ENCODE measurements at regions not wholly inside any gene's neighbourhood (a gene's known extent, or its start where the extent isn't known, plus 50 kb on each side); places are given as distances from the start of the nearest gene placed in this dataset.
"Not testable (repeated sequence)": the region's sequence is repeated elsewhere in the genome, so short reads cannot be mapped to it uniquely, and the experiment has no call there.

- DNase-seq (ENCODE audit: extremely low spot score in 2 of 2), result no peak
- peaks cover 8% of the 10 kb centered on the region for H3K4me1 ChIP-seq
- H3K27ac ChIP-seq, result no peak overlapping the region
- intact Hi-C loops (cut with DNase I), result no loop called here
- no peak overlapping the region for H3K4me3 ChIP-seq
- no peaks in the 10 kb centered on the region for H3K36me3 ChIP-seq
- H3K9me3 ChIP-seq, result peaks cover 10% of the 10 kb centered on the region
- TF ChIP-seq POLR2A (IDR thresholded peaks at IDR 0.05) (no peak), POLR2AphosphoS5 (IDR thresholded peaks at IDR 0.05; ENCODE audit: insufficient read depth in 1 of 2, low read depth in 1 of 2) (no peak)
- no peaks in the 10 kb centered on the region for H3K27me3 ChIP-seq
Measured at GRCh38 chr12:124217508-124218242, 77.2 kb upstream of the RFLNA start.

GRCh38 chr12:124218243-124218560 is 76.7 kb upstream of the RFLNA start:
- DNase-seq (ENCODE audit: extremely low spot score in 2 of 2), result no peak

GRCh38 chr12:124218650-124219049 is 76.2 kb upstream of the RFLNA start:
- H3K36me3 ChIP-seq; H3K27me3 ChIP-seq; intact Hi-C loops (cut with DNase I); H3K4me1 ChIP-seq; DNase-seq (ENCODE audit: extremely low spot score in 2 of 2); H3K27ac ChIP-seq; H3K4me3 ChIP-seq: not testable (repeated sequence)
- H3K9me3 ChIP-seq, result peaks cover 10% of the 10 kb centered on the region

More at GRCh38 chr12:124218243-124218560, 76.7 kb upstream of the RFLNA start:
- no peaks in the 10 kb centered on the region for H3K27me3 ChIP-seq
- H3K4me3 ChIP-seq, result no peak overlapping the region
- H3K4me1 ChIP-seq, result peaks cover 8% of the 10 kb centered on the region
- no peak overlapping the region for H3K27ac ChIP-seq
- intact Hi-C loops (cut with DNase I), result no loop called here
- H3K36me3 ChIP-seq, result no peaks in the 10 kb centered on the region
- TF ChIP-seq POLR2A (IDR thresholded peaks at IDR 0.05) (no peak), POLR2AphosphoS5 (IDR thresholded peaks at IDR 0.05; ENCODE audit: insufficient read depth in 1 of 2, low read depth in 1 of 2) (no peak), CTCF (IDR thresholded peaks at IDR 0.05) (no peak)
- peaks cover 10% of the 10 kb centered on the region for H3K9me3 ChIP-seq

- peaks cover 5% of the 10 kb centered on the region for H3K4me1 ChIP-seq
- intact Hi-C loops (cut with DNase I), result no loop called here
- no peaks in the 10 kb centered on the region for H3K36me3 ChIP-seq
- DNase-seq (ENCODE audit: extremely low spot score in 2 of 2), result no peak
- no peak overlapping the region for H3K4me3 ChIP-seq
- TF ChIP-seq CTCF (IDR thresholded peaks at IDR 0.05) (no peak), POLR2AphosphoS5 (IDR thresholded peaks at IDR 0.05; ENCODE audit: insufficient read depth in 1 of 2, low read depth in 1 of 2) (no peak), POLR2A (IDR thresholded peaks at IDR 0.05) (no peak)
- H3K9me3 ChIP-seq, result no peaks in the 10 kb centered on the region
- H3K27ac ChIP-seq, result no peak overlapping the region
- H3K27me3 ChIP-seq, result no peaks in the 10 kb centered on the region
Measured at GRCh38 chr12:124222368-124223245, 72.3 kb upstream of the RFLNA start.

GRCh38 chr12:124223733-124224138 is 71.2 kb upstream of the RFLNA start:
- DNase-seq (ENCODE audit: extremely low spot score in 2 of 2); H3K9me3 ChIP-seq; intact Hi-C loops (cut with DNase I); H3K27ac ChIP-seq; H3K4me3 ChIP-seq; H3K27me3 ChIP-seq; H3K4me1 ChIP-seq; H3K36me3 ChIP-seq: not testable (repeated sequence)

- no peaks in the 10 kb centered on the region for H3K36me3 ChIP-seq
- no peaks in the 10 kb centered on the region for H3K4me1 ChIP-seq
- TF ChIP-seq POLR2A (IDR thresholded peaks at IDR 0.05) (no peak), CTCF (IDR thresholded peaks at IDR 0.05) (no peak), POLR2AphosphoS5 (IDR thresholded peaks at IDR 0.05; ENCODE audit: insufficient read depth in 1 of 2, low read depth in 1 of 2) (no peak)
- H3K4me3 ChIP-seq, result no peak overlapping the region
- intact Hi-C loops (cut with DNase I), result no loop called here
- H3K9me3 ChIP-seq, result no peaks in the 10 kb centered on the region
- H3K27me3 ChIP-seq, result no peaks in the 10 kb centered on the region
- H3K27ac ChIP-seq, result no peak overlapping the region
- no peak for DNase-seq (ENCODE audit: extremely low spot score in 2 of 2)
Measured at GRCh38 chr12:124224535-124225110, 70.3 kb upstream of the RFLNA start.
